Sigmoid colon (tissue), 4 donors: ENCODE measurements at regions not wholly inside any gene's neighbourhood (a gene's known extent, or its start where the extent isn't known, plus 50 kb on each side); places are given as distances from the start of the nearest gene placed in this dataset.

ENCODE experiments used
- CTCF ChIP-seq, 4 experiments: fragments of 450-650 bp in 3 of 4; fragments of 200-600 bp in 1 of 4; IDR thresholded peaks; one replicate each; pipeline ENCODE4 v1.5.1; 2016 to 2019; ENCODE audit warnings: antibody characterized with exemption in 4 of 4, mild to moderate bottlenecking in 3 of 4, moderate library complexity in 2 of 4
- EP300 ChIP-seq, 4 donors: sonication (generic); formaldehyde crosslinking; IDR thresholded peaks; one replicate each; pipeline ENCODE4 v1.6.1; 2017; ENCODE audit warnings: antibody characterized with exemption in 4 of 4
- POLR2A ChIP-seq, 2 donors: fragments of 450-650 bp; IDR thresholded peaks; one replicate each; pipeline ENCODE4 v1.6.1; 2016; ENCODE audit warnings: antibody characterized with exemption in 2 of 2, mild to moderate bottlenecking in 2 of 2, moderate library complexity in 2 of 2
- POLR2AphosphoS5 ChIP-seq, 4 donors: sonication (generic); formaldehyde crosslinking; IDR thresholded peaks; one replicate each; pipeline ENCODE4 v1.6.1; 2017; ENCODE audit warnings: antibody characterized with exemption in 4 of 4

DNA sequence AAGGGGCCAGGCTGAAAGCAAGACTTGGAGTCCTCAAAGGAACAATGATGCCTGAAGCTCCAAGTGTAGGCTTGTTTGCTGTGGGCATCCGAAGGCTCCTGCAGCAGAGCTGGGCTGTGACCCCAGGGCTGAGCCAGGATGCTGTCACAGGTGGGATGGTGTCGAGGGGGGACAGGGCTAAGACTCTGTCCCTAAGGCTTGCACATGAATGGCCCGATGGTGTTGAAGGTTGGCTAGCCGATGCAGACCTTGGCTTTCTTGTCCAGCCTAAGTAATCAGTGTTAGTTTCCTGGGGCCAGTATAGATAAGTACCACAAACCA, 251.0 kb downstream of the NDUFA10 start:
- no peak for TF ChIP-seq CTCF (IDR thresholded peaks at IDR 0.05)
- TF ChIP-seq POLR2AphosphoS5 (IDR thresholded peaks at IDR 0.05): no peak
- no peak for TF ChIP-seq POLR2A (IDR thresholded peaks at IDR 0.05)
- TF ChIP-seq EP300 (IDR thresholded peaks at IDR 0.05): no peak
